ENCODE measurements at regions not wholly inside any gene's neighbourhood (a gene's known extent, or its start where the extent isn't known, plus 50 kb on each side); places are given as distances from the start of the nearest gene placed in this dataset.
"Not testable (repeated sequence)": the region's sequence is repeated elsewhere in the genome, so short reads cannot be mapped to it uniquely, and the experiment has no call there.

GRCh38 chr9:71441266-71441665, 319.8 kb upstream of the TRPM3 start:
- CTCF ChIA-PET: no interaction called here
- no peak overlapping the region for H3K4me3 Mint-ChIP-seq
- intact Hi-C loops (cut with micrococcal nuclease): no loop called here

GRCh38 chr9:71431931-71432330, 310.5 kb upstream of the TRPM3 start:
- no peak for DNase-seq

More at GRCh38 chr9:71441266-71441665, 319.8 kb upstream of the TRPM3 start:
- peaks cover 0 to 7% (median 2%) of the 10 kb centered on the region in 7 donors for H3K4me1 Mint-ChIP-seq
- H3K27ac Mint-ChIP-seq: no peak overlapping the region
- no peaks in the 10 kb centered on the region for H3K4me1 ChIP-seq (ENCODE audit: control insufficient read depth in 2 of 2, insufficient read depth in 2 of 2, low read length in 2 of 2)
- H3K36me3 Mint-ChIP-seq: no peaks in the 10 kb centered on the region
- H3K27me3 ChIP-seq (ENCODE audit: control insufficient read depth in 2 of 2, insufficient read depth in 2 of 2, low read length in 2 of 2): no peaks in the 10 kb centered on the region
- no peak overlapping the region for H3K27ac ChIP-seq (ENCODE audit: low read depth, low read length)
- no peaks in the 10 kb centered on the region for H3K36me3 ChIP-seq (ENCODE audit: control insufficient read depth in 2 of 3, insufficient read depth in 3 of 3, low read length in 3 of 3)
- H3K27me3 Mint-ChIP-seq: peaks cover 15 to 40% (median 35%) of the 10 kb centered on the region in 5 donors
- ATAC-seq (no peak), DNase-seq (no peak)
- no peaks in the 10 kb centered on the region for H3K9me3 ChIP-seq (ENCODE audit: control insufficient read depth in 2 of 3, low read length in 3 of 3)
- H3K9me3 Mint-ChIP-seq: peaks cover 0 to 3% (median 0%) of the 10 kb centered on the region in 11 donors
- POLR2A ChIA-PET: no interaction called here
- H3K4me3 ChIP-seq (ENCODE audit: low read length): no peak overlapping the region

GRCh38 chr9:71407341-71407740, 285.9 kb upstream of the TRPM3 start:
- DNase-seq; H3K36me3 Mint-ChIP-seq; H3K27me3 ChIP-seq (ENCODE audit: control insufficient read depth in 2 of 2, insufficient read depth in 2 of 2, low read length in 2 of 2); H3K36me3 ChIP-seq (ENCODE audit: control insufficient read depth in 2 of 3, insufficient read depth in 3 of 3, low read length in 3 of 3); H3K4me3 ChIP-seq (ENCODE audit: low read length); H3K9me3 ChIP-seq (ENCODE audit: control insufficient read depth in 2 of 3, low read length in 3 of 3); intact Hi-C loops (cut with micrococcal nuclease); POLR2A ChIA-PET; H3K27ac Mint-ChIP-seq; ATAC-seq; H3K27ac ChIP-seq (ENCODE audit: low read depth, low read length); H3K4me1 ChIP-seq (ENCODE audit: control insufficient read depth in 2 of 2, insufficient read depth in 2 of 2, low read length in 2 of 2); H3K4me3 Mint-ChIP-seq; H3K4me1 Mint-ChIP-seq; CTCF ChIA-PET: not testable (repeated sequence)
- peaks cover 0 to 23% (median 4%) of the 10 kb centered on the region in 11 donors for H3K9me3 Mint-ChIP-seq
- H3K27me3 Mint-ChIP-seq: peaks cover 0 to 14% (median 10%) of the 10 kb centered on the region in 5 donors

More at GRCh38 chr9:71431931-71432330, 310.5 kb upstream of the TRPM3 start:
- Mint-ChIP-seq H3K4me3 (no peak overlapping the region), H3K27me3 (peaks cover 0 to 9% (median 4%) of the 10 kb centered on the region in 5 donors), H3K36me3 (no peaks in the 10 kb centered on the region), H3K9me3 (peaks cover 0 to 5% (median 0%) of the 10 kb centered on the region in 11 donors), H3K4me1 (no peaks in the 10 kb centered on the region), H3K27ac (no peak overlapping the region)
- ATAC-seq: no peak
- CTCF ChIA-PET: no interaction called here
- Histone ChIP-seq H3K27ac (ENCODE audit: low read depth, low read length) (no peak overlapping the region), H3K4me1 (ENCODE audit: control insufficient read depth in 2 of 2, insufficient read depth in 2 of 2, low read length in 2 of 2) (no peaks in the 10 kb centered on the region), H3K4me3 (ENCODE audit: low read length) (no peak overlapping the region), H3K27me3 (ENCODE audit: control insufficient read depth in 2 of 2, insufficient read depth in 2 of 2, low read length in 2 of 2) (no peaks in the 10 kb centered on the region), H3K9me3 (ENCODE audit: control insufficient read depth in 2 of 3, low read length in 3 of 3) (no peaks in the 10 kb centered on the region), H3K36me3 (ENCODE audit: control insufficient read depth in 2 of 3, insufficient read depth in 3 of 3, low read length in 3 of 3) (no peaks in the 10 kb centered on the region)
- intact Hi-C loops (cut with micrococcal nuclease): no loop called here
- POLR2A ChIA-PET: no interaction called here

GRCh38 chr9:71403106-71403505, 281.7 kb upstream of the TRPM3 start:
- H3K4me3 Mint-ChIP-seq: no peak overlapping the region
- H3K4me1 ChIP-seq (ENCODE audit: control insufficient read depth in 2 of 2, insufficient read depth in 2 of 2, low read length in 2 of 2): no peaks in the 10 kb centered on the region
- H3K4me3 ChIP-seq (ENCODE audit: low read length): no peak overlapping the region
- ChIA-PET POLR2A (interaction anchor here (0.7 kb wide), 1 partner anchor 380 kb away, joined by 3 read pairs; no protein-coding TSS in a partner anchor), CTCF (no interaction called here)
- intact Hi-C loops (cut with micrococcal nuclease): no loop called here
- H3K9me3 Mint-ChIP-seq: peaks cover 0 to 4% (median 0%) of the 10 kb centered on the region in 11 donors
- H3K27ac Mint-ChIP-seq: no peak overlapping the region
- no peaks in the 10 kb centered on the region for H3K36me3 ChIP-seq (ENCODE audit: control insufficient read depth in 2 of 3, insufficient read depth in 3 of 3, low read length in 3 of 3)
- no peaks in the 10 kb centered on the region for H3K27me3 ChIP-seq (ENCODE audit: control insufficient read depth in 2 of 2, insufficient read depth in 2 of 2, low read length in 2 of 2)
- DNase-seq (no peak), ATAC-seq (no peak)
- H3K27ac ChIP-seq (ENCODE audit: low read depth, low read length): no peak overlapping the region
- H3K9me3 ChIP-seq (ENCODE audit: control insufficient read depth in 2 of 3, low read length in 3 of 3): no peaks in the 10 kb centered on the region
- H3K36me3 Mint-ChIP-seq: no peaks in the 10 kb centered on the region
- no peaks in the 10 kb centered on the region for H3K4me1 Mint-ChIP-seq
- peaks cover 0 to 12% (median 10%) of the 10 kb centered on the region in 5 donors for H3K27me3 Mint-ChIP-seq

GRCh38 chr9:71393005-71393404, 271.6 kb upstream of the TRPM3 start:
- Histone ChIP-seq H3K27ac (ENCODE audit: low read depth, low read length) (no peak overlapping the region), H3K36me3 (ENCODE audit: control insufficient read depth in 2 of 3, insufficient read depth in 3 of 3, low read length in 3 of 3) (no peaks in the 10 kb centered on the region), H3K4me1 (ENCODE audit: control insufficient read depth in 2 of 2, insufficient read depth in 2 of 2, low read length in 2 of 2) (no peaks in the 10 kb centered on the region), H3K27me3 (ENCODE audit: control insufficient read depth in 2 of 2, insufficient read depth in 2 of 2, low read length in 2 of 2) (no peaks in the 10 kb centered on the region), H3K4me3 (ENCODE audit: low read length) (no peak overlapping the region), H3K9me3 (ENCODE audit: control insufficient read depth in 2 of 3, low read length in 3 of 3) (no peaks in the 10 kb centered on the region)
- Mint-ChIP-seq H3K27ac (no peak overlapping the region), H3K4me3 (no peak overlapping the region), H3K27me3 (peaks cover 0 to 16% (median 6%) of the 10 kb centered on the region in 5 donors), H3K36me3 (no peaks in the 10 kb centered on the region), H3K9me3 (peaks cover 0 to 3% (median 0%) of the 10 kb centered on the region in 11 donors), H3K4me1 (no peaks in the 10 kb centered on the region)
- intact Hi-C loops (cut with micrococcal nuclease): no loop called here
- CTCF ChIA-PET: no interaction called here
- DNase-seq (no peak), ATAC-seq (no peak)
- POLR2A ChIA-PET: no interaction called here

- Histone ChIP-seq H3K27ac (ENCODE audit: low read depth, low read length) (no peak overlapping the region), H3K4me3 (ENCODE audit: low read length) (no peak overlapping the region), H3K27me3 (ENCODE audit: control insufficient read depth in 2 of 2, insufficient read depth in 2 of 2, low read length in 2 of 2) (no peaks in the 10 kb centered on the region), H3K9me3 (ENCODE audit: control insufficient read depth in 2 of 3, low read length in 3 of 3) (no peaks in the 10 kb centered on the region), H3K36me3 (ENCODE audit: control insufficient read depth in 2 of 3, insufficient read depth in 3 of 3, low read length in 3 of 3) (no peaks in the 10 kb centered on the region), H3K4me1 (ENCODE audit: control insufficient read depth in 2 of 2, insufficient read depth in 2 of 2, low read length in 2 of 2) (no peaks in the 10 kb centered on the region)
- Mint-ChIP-seq H3K9me3 (peaks cover 0 to 2% (median 0%) of the 10 kb centered on the region in 11 donors), H3K27ac (no peak overlapping the region), H3K36me3 (no peaks in the 10 kb centered on the region), H3K4me1 (no peaks in the 10 kb centered on the region), H3K4me3 (no peak overlapping the region), H3K27me3 (peaks cover 0 to 6% (median 5%) of the 10 kb centered on the region in 5 donors)
- DNase-seq (no peak), ATAC-seq (no peak)
- intact Hi-C loops (cut with micrococcal nuclease): no loop called here
- POLR2A ChIA-PET: no interaction called here
- CTCF ChIA-PET: no interaction called here
Observed at GRCh38 chr9:71384343-71384742, 262.9 kb upstream of the TRPM3 start.

- Mint-ChIP-seq H3K4me3 (no peak overlapping the region), H3K4me1 (no peaks in the 10 kb centered on the region), H3K36me3 (no peaks in the 10 kb centered on the region), H3K27ac (no peak overlapping the region), H3K27me3 (peaks cover 0 to 6% (median 5%) of the 10 kb centered on the region in 5 donors), H3K9me3 (peaks cover 0 to 2% (median 0%) of the 10 kb centered on the region in 11 donors)
- ChIA-PET POLR2A (no interaction called here), CTCF (no interaction called here)
- Histone ChIP-seq H3K27me3 (ENCODE audit: control insufficient read depth in 2 of 2, insufficient read depth in 2 of 2, low read length in 2 of 2) (no peaks in the 10 kb centered on the region), H3K27ac (ENCODE audit: low read depth, low read length) (no peak overlapping the region), H3K9me3 (ENCODE audit: control insufficient read depth in 2 of 3, low read length in 3 of 3) (no peaks in the 10 kb centered on the region), H3K4me1 (ENCODE audit: control insufficient read depth in 2 of 2, insufficient read depth in 2 of 2, low read length in 2 of 2) (no peaks in the 10 kb centered on the region), H3K4me3 (ENCODE audit: low read length) (no peak overlapping the region), H3K36me3 (ENCODE audit: control insufficient read depth in 2 of 3, insufficient read depth in 3 of 3, low read length in 3 of 3) (no peaks in the 10 kb centered on the region)
- no peak for ATAC-seq
- DNase-seq: no peak
- intact Hi-C loops (cut with micrococcal nuclease): no loop called here
Observed at GRCh38 chr9:71383308-71383940, 262.0 kb upstream of the TRPM3 start.
